IMR-90 (cell line): ENCODE measurements at regions not wholly inside any gene's neighbourhood (a gene's known extent, or its start where the extent isn't known, plus 50 kb on each side); places are given as distances from the start of the nearest gene placed in this dataset.

ENCODE experiments used
- ATAC-seq: fragments of 200-7000 bp; cut with Tn5 transposase; 2 replicates; pipeline ENCODE4 v1.9.1; 2020; ENCODE audit warnings: low read depth, mild to moderate bottlenecking, moderate library complexity
- BruUV-seq: library from RNA; stranded (reverse); fragments of 400-500 nt; replicated peaks from 2 replicates; lab custom pipeline; 2021; lab: Mats Ljungman, UMichigan
- CTCF ChIA-PET: fragments of 300-600 bp; formaldehyde crosslinking; extraction: SDS; loops from one replicate; lab custom pipeline; 2021; ENCODE audit warnings: antibody characterized with exemption; lab: Yijun Ruan, JAX
- POLR2A ChIA-PET: fragments of 300-600 bp; sonication (Branson Sonifier 250); formaldehyde crosslinking; loops from one replicate; lab custom pipeline; 2022; ENCODE audit warnings: antibody characterized with exemption; ENCODE audit not compliant: unreplicated experiment; lab: Charles Lee
- DNase-seq: peaks from one replicate; pipeline ENCODE4 v3.0.0; 2013
- H2AFZ ChIP-seq: replicated peaks from 2 replicates; pipeline ENCODE3; 2013; ENCODE audit warnings: low read length, mild to moderate bottlenecking; ENCODE audit not compliant: poor library complexity
- H2AK5ac ChIP-seq: 2 replicates; pipeline ENCODE4 v1.6.1; 2013; ENCODE audit warnings: low read depth, low read length, inconsistent platforms
- H2AK9ac ChIP-seq: replicated peaks from 2 replicates; pipeline ENCODE3; 2013; ENCODE audit warnings: mild to moderate bottlenecking, low read depth, low read length, moderate library complexity; ENCODE audit not compliant: poor library complexity
- H2BK120ac ChIP-seq: 2 replicates; pipeline ENCODE4 v1.6.1; 2013; ENCODE audit warnings: low read depth, low read length, inconsistent platforms
- H2BK15ac ChIP-seq: 3 replicates; pipeline ENCODE4 v1.6.1; 2013; ENCODE audit warnings: low read depth, low read length, inconsistent platforms
- H2BK20ac ChIP-seq: 2 replicates; pipeline ENCODE4 v1.6.1; 2013; ENCODE audit warnings: low read depth, mild to moderate bottlenecking, inconsistent platforms, low read length, moderate library complexity
- H2BK5ac ChIP-seq: 2 replicates; pipeline ENCODE4 v1.6.1; 2013; ENCODE audit warnings: mild to moderate bottlenecking, low read depth, low read length, inconsistent platforms; ENCODE audit not compliant: poor library complexity, severe bottlenecking
- H3K14ac ChIP-seq: replicated peaks from 2 replicates; pipeline ENCODE4 v1.6.1; 2013; ENCODE audit warnings: low read depth, low read length, inconsistent platforms
- H3K18ac ChIP-seq: 2 replicates; pipeline ENCODE4 v1.6.1; 2013; ENCODE audit warnings: low read depth, low read length, control low read depth
- H3K23ac ChIP-seq: 2 replicates; pipeline ENCODE4 v1.6.1; 2013; ENCODE audit warnings: low read depth, low read length, inconsistent platforms
- H3K27ac ChIP-seq: 2 replicates; pipeline ENCODE4 v1.5.1; 2013; ENCODE audit warnings: mild to moderate bottlenecking, control low read depth, low read length; ENCODE audit not compliant: insufficient read depth
- H3K27me3 ChIP-seq: 2 replicates; pipeline ENCODE4 v1.6.1; 2013; ENCODE audit warnings: low read length; ENCODE audit not compliant: control insufficient read depth, insufficient read depth
- H3K36me3 ChIP-seq: 2 replicates; pipeline ENCODE4 v1.6.1; 2013; ENCODE audit warnings: low read length, mixed read lengths; ENCODE audit not compliant: control insufficient read depth, insufficient read depth
- H3K4ac ChIP-seq: 2 replicates; pipeline ENCODE4 v1.6.1; 2013; ENCODE audit warnings: low read depth, low read length, inconsistent platforms
- H3K4me1 ChIP-seq: 2 replicates; pipeline ENCODE4 v1.6.1; 2013; ENCODE audit warnings: low read length, mixed read lengths; ENCODE audit not compliant: control insufficient read depth, insufficient read depth
- H3K4me2 ChIP-seq: 2 replicates; pipeline ENCODE4 v1.6.1; 2013; ENCODE audit warnings: low read depth, mild to moderate bottlenecking, control low read depth, low read length, moderate library complexity
- H3K4me3 ChIP-seq: 2 replicates; pipeline ENCODE4 v1.5.1; 2013; ENCODE audit warnings: low read depth, mild to moderate bottlenecking, control low read depth, low read length, moderate library complexity; ENCODE audit not compliant: insufficient read depth
- H3K56ac ChIP-seq: 2 replicates; pipeline ENCODE4 v1.6.1; 2013; ENCODE audit warnings: low read length, inconsistent platforms; ENCODE audit not compliant: insufficient read depth; ENCODE audit errors: extremely low read depth
- H3K79me1 ChIP-seq, 2 experiments: 2 replicates each; pipeline ENCODE4 v1.6.1; 2013; ENCODE audit warnings: low read length in 2 of 2, inconsistent platforms in 1 of 2, low read depth in 1 of 2
- H3K9ac ChIP-seq: 2 replicates; pipeline ENCODE4 v1.6.1; 2013; ENCODE audit warnings: low read depth, low read length, control low read depth
- H3K9me1 ChIP-seq: 2 replicates; pipeline ENCODE4 v1.6.1; 2013; ENCODE audit warnings: low read length, inconsistent platforms; ENCODE audit not compliant: insufficient read depth
- H3K9me3 ChIP-seq: 2 replicates; pipeline ENCODE4 v1.6.1; 2013; ENCODE audit warnings: low read length; ENCODE audit not compliant: control insufficient read depth, insufficient read depth
- H4K20me1 ChIP-seq: 2 replicates; pipeline ENCODE4 v1.6.1; 2013; ENCODE audit warnings: low read length, inconsistent platforms; ENCODE audit not compliant: insufficient read depth
- H4K5ac ChIP-seq: 2 replicates; pipeline ENCODE4 v1.6.1; 2013; ENCODE audit warnings: mild to moderate bottlenecking, low read depth, low read length, control low read depth
- H4K8ac ChIP-seq, 2 experiments: 2 replicates each; pipeline ENCODE4 v1.6.1; 2013; ENCODE audit warnings: low read depth in 2 of 2, low read length in 2 of 2, control low read depth in 1 of 2, inconsistent platforms in 1 of 2
- H4K91ac ChIP-seq: 2 replicates; pipeline ENCODE4 v1.6.1; 2013; ENCODE audit warnings: low read depth, low read length, inconsistent platforms; ENCODE audit not compliant: insufficient read depth
- CEBPB ChIP-seq: IDR thresholded peaks from 2 replicates; pipeline ENCODE4 v1.6.1; 2012; ENCODE audit warnings: low read depth, low read length, improper control_type of control experiment
- CHD1 ChIP-seq: IDR thresholded peaks from 2 replicates; pipeline ENCODE4 v1.6.1; 2012; ENCODE audit warnings: low read depth, low read length, improper control_type of control experiment
- MAZ ChIP-seq: IDR thresholded peaks from 2 replicates; pipeline ENCODE4 v1.6.1; 2012; ENCODE audit warnings: low read depth, mild to moderate bottlenecking, low read length, improper control_type of control experiment, moderate library complexity, borderline replicate concordance
- MXI1 ChIP-seq: IDR thresholded peaks from 2 replicates; pipeline ENCODE4 v1.6.1; 2012; ENCODE audit warnings: low read depth, mild to moderate bottlenecking, low read length, moderate library complexity, borderline replicate concordance
- NFE2L2 ChIP-seq: fragments of 150-350 bp; IDR thresholded peaks from 2 replicates; pipeline ENCODE4 v1.6.1; 2016; ENCODE audit warnings: low read depth, mild to moderate bottlenecking, low read length
- POLR2A ChIP-seq: IDR thresholded peaks from 2 replicates; pipeline ENCODE4 v1.6.1; 2012; ENCODE audit warnings: mild to moderate bottlenecking, low read depth, low read length
- RCOR1 ChIP-seq: IDR thresholded peaks from 2 replicates; pipeline ENCODE4 v1.6.1; 2012; ENCODE audit warnings: mild to moderate bottlenecking, low read length, improper control_type of control experiment; ENCODE audit not compliant: insufficient replicate concordance
- RFX5 ChIP-seq: IDR thresholded peaks from 2 replicates; pipeline ENCODE4 v1.8.0; 2012; ENCODE audit warnings: low read depth, mild to moderate bottlenecking, low read length, moderate library complexity
- SMC3 ChIP-seq: fragments of 150-350 bp; IDR thresholded peaks from 2 replicates; pipeline ENCODE4 v1.6.1; 2016; ENCODE audit warnings: low read depth, mild to moderate bottlenecking, antibody characterized with exemption, low read length, moderate library complexity
- WGBS, 2 experiments: methylation state at CpG; one replicate each; pipeline versions ENCODE4 v1.1.5 to v1.1.7; 2013; ENCODE audit warnings: missing lambda C conversion rate in 2 of 2; ENCODE audit not compliant: insufficient read length in 1 of 2; ENCODE audit errors: extremely low coverage in 2 of 2; 5-methylcytosine and 5-hydroxymethylcytosine counted together
- dilution Hi-C: fragments of 300-500 bp; cut with HindIII; formaldehyde crosslinking; loops from one replicate; pipeline ENCODE4 v1.14.3; 2018; ENCODE audit warnings: low sequenced_read_pairs; ENCODE audit not compliant: unreplicated experiment
- in situ Hi-C: fragments of 300-500 bp; cut with MboI; formaldehyde crosslinking; loops from 3 replicates; pipeline ENCODE4 v1.14.3; 2019; ENCODE audit warnings: low sequenced_read_pairs, inconsistent platforms, mixed read lengths
- intact Hi-C: fragments of 100-400 bp; cut with micrococcal nuclease; formaldehyde crosslinking; loops from 2 replicates; pipeline ENCODE4 v1.10.0; 2022
- TF ChIP-seq, protein P1 (sequence below): conservative IDR thresholded peaks from 2 replicates; pipeline ENCODE4 v1.5.1; 2012; ENCODE audit warnings: mild to moderate bottlenecking, low read depth, low read length, improper control_type of control experiment
- TF ChIP-seq, protein P2 (sequence below): fragments of 150-350 bp; IDR thresholded peaks from 2 replicates; pipeline ENCODE4 v1.6.1; 2017; ENCODE audit warnings: mild to moderate bottlenecking, antibody characterized with exemption, low read length, low read depth

DNA sequence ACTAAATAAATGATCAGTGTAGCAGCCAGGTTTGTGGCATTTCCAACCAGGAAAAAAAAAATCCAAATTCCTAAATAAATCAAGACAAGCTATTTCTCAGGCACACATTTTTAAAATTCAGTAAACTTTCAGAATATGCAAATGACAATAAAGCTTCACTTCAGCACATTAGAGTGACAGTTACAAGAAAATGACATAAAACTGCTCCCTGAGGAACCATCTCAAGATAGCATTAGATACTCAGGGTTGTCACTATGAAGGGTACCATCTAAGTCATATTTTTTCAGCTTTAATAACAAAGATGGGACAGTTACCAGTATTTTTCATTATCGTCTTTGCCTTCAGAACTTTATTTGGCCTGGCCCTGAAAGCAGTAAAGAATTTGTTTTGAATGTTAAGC, 411.3 kb upstream of the RASGEF1B start:
- POLR2A ChIA-PET = no interaction called here
- TF ChIP-seq CEBPB (no peak), RCOR1 (no peak), SMC3 (no peak), MXI1 (no peak), NFE2L2 (no peak), CHD1 (no peak), POLR2A (no peak), MAZ (no peak), RFX5 (no peak)
- TF ChIP-seq, protein P1, sequence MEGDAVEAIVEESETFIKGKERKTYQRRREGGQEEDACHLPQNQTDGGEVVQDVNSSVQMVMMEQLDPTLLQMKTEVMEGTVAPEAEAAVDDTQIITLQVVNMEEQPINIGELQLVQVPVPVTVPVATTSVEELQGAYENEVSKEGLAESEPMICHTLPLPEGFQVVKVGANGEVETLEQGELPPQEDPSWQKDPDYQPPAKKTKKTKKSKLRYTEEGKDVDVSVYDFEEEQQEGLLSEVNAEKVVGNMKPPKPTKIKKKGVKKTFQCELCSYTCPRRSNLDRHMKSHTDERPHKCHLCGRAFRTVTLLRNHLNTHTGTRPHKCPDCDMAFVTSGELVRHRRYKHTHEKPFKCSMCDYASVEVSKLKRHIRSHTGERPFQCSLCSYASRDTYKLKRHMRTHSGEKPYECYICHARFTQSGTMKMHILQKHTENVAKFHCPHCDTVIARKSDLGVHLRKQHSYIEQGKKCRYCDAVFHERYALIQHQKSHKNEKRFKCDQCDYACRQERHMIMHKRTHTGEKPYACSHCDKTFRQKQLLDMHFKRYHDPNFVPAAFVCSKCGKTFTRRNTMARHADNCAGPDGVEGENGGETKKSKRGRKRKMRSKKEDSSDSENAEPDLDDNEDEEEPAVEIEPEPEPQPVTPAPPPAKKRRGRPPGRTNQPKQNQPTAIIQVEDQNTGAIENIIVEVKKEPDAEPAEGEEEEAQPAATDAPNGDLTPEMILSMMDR = no peak
- TF ChIP-seq, protein P2, sequence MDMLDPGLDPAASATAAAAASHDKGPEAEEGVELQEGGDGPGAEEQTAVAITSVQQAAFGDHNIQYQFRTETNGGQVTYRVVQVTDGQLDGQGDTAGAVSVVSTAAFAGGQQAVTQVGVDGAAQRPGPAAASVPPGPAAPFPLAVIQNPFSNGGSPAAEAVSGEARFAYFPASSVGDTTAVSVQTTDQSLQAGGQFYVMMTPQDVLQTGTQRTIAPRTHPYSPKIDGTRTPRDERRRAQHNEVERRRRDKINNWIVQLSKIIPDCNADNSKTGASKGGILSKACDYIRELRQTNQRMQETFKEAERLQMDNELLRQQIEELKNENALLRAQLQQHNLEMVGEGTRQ = no peak
- no CpG with 5 or more reads among the region's 1 CpG for WGBS, 2 experiments
- H3K18ac ChIP-seq = no peak overlapping the region
- H3K4me1 ChIP-seq = no peaks in the 10 kb centered on the region
- CTCF ChIA-PET = no interaction called here
- no peak overlapping the region for H4K91ac ChIP-seq
- no peak overlapping the region for H3K56ac ChIP-seq
- no peak overlapping the region for H2BK5ac ChIP-seq
- dilution Hi-C loops = no loop called here
- no peak overlapping the region for H4K5ac ChIP-seq
- intact Hi-C loops = no loop called here
- no peak overlapping the region for H2BK20ac ChIP-seq
- no peak overlapping the region for H2AK5ac ChIP-seq
- H2AFZ ChIP-seq = no peak overlapping the region
- H3K27me3 ChIP-seq = no peaks in the 10 kb centered on the region
- no peak overlapping the region for H2AK9ac ChIP-seq
- no peak overlapping the region for H3K4ac ChIP-seq
- H3K9me1 ChIP-seq = no peaks in the 10 kb centered on the region
- H3K14ac ChIP-seq = no peak overlapping the region
- H3K4me2 ChIP-seq = no peak overlapping the region
- no peak overlapping the region for H4K8ac ChIP-seq
- no peak overlapping the region for H3K9ac ChIP-seq
- no peak overlapping the region for H3K23ac ChIP-seq
- H3K79me1 ChIP-seq = no peaks in the 10 kb centered on the region
- H3K9me3 ChIP-seq = no peaks in the 10 kb centered on the region
- ATAC-seq = no peak
- BruUV-seq = no TSS peak
- H3K27ac ChIP-seq = no peak overlapping the region
- no peak for DNase-seq
- in situ Hi-C loops = no loop called here
- no peak overlapping the region for H2BK15ac ChIP-seq
- no peaks in the 10 kb centered on the region for H4K20me1 ChIP-seq
- no peak overlapping the region for H2BK120ac ChIP-seq
- H3K36me3 ChIP-seq = no peaks in the 10 kb centered on the region
- H3K4me3 ChIP-seq = no peak overlapping the region
